ENCODE measurements at regions not wholly inside any gene's neighbourhood (a gene's known extent, or its start where the extent isn't known, plus 50 kb on each side); places are given as distances from the start of the nearest gene placed in this dataset.

DNA sequence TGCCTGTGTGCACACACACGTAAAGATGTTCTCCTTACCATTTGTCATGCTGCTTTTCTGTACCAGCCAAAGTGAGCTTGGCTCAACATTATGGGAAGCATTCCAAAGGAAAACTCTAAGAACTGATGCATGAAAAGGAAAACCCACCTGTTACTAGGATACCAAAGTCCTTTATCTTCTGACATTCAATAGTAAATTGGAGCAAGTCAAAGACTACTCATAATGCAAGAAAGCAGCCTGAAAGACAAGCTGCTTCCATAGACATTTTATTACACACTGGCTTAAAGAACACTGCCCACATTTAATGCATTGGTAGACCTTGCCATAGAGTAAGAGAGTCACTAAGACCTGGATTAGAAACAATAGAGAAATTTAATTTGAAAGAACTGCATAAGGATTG lies 159.0 kb downstream of the LRIG3 start:
- peak; percentile 19 for DNase-seq

DNA sequence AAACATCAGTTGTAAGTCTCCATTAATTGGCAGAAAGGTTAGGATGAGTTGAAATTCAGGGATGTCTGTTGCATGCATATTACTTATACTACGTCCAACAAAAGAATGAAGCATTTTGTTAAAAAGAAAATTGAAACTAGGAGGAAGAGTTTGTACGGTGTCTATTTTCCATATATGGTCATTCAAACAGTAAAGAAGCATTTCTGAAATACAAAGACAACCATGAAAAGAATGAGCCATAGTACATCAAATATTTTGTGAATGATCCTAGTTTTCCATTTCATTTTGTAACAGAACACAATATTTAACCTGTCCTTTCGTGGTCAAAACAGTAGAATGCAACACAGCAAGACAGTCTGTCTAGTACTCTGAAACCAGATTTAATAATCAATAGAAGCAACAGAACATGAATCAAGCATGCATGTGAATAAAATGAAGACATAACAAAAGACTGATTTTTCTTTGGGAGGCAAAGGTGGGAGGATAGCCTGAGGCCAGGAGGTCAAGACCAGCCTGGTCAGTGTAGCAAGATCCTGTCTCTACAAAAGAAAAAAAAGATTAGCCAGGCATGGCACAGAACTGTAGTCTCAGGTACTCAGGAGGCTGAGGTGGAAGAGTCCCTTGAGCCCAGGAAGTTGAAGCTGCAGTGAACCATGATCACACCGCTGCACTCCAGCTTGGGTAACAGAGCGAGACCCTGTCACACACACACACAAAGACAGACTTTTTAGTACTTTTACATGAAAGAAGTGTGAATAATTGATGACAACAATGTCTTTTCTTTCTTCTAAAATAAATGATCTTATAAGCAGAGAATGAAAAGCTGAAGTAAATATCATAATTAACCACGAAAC lies 156.0 kb downstream of the LRIG3 start:
- peak; percentile 73 for DNase-seq

- DNase-seq, result peak; percentile 87
These were observed 155.2 kb downstream of the LRIG3 start for GRCh38 chr12:58765076-58765475.

- peak; percentile 98 for DNase-seq
These were observed 154.4 kb downstream of the LRIG3 start for GRCh38 chr12:58765653-58766512.

GRCh38 chr12:58766513-58766870 lies 153.8 kb downstream of the LRIG3 start:
- no peak for DNase-seq

- peak; percentile 18 for DNase-seq
These were observed 152.8 kb downstream of the LRIG3 start for GRCh38 chr12:58767496-58767895.

GRCh38 chr12:58773986-58774385 lies 146.3 kb downstream of the LRIG3 start:
- no peak for DNase-seq

DNA sequence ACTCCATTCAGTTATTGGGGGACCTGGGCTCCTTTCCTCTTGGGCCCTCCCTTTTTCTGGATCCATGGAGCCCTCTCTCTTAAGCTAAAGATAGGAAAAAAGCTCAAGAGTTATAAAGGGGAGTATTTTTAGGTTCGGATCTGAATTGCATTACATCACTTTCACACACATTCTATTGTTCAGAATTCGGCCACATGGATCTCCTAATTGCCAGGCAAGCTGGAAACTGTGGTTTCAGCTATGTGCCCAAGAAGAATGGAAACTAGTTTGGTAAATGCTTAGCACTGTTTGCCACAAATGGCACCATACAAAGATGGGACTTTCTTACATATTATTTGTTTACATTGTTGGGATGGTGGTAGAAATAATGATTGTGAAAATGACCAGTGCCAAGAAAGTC lies 145.6 kb downstream of the LRIG3 start:
- DNase-seq, result no peak

DNA sequence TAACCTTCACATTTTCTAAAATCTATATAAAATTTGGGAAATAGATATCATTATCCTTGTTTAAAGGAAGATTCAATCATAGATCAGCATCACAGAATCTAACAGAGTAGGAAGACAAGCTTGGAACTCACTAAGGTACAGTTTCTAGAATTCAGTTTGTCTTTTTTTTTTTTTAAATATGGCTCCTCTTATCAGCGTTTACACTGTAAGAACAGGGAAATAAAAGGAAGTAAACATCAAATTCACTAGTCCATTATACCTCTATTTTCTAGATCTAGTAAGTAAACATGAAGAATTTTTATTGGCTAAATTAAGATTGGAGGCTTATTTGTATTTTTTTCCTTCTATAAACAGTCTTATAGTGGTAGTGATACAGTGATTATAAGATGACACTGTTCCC lies 144.9 kb downstream of the LRIG3 start:
- DNase-seq, result no peak

DNA sequence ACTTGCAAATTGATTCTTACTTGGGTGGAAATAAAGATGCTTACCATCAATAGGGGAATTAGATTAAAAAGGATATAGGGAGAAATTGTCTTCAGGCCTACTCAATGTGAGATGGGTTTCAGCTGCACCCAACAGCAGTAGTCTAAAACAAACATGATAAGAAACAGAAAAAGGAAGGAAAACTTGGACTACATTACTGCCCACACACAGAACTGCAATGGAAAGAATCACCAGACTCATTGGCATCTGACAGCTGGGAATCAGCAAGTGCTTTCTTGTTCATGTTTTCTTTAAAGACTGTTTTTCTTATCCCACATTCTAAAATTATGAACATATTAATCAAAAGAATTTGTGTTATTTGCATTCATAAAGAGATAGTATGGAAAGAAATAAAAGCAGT lies 144.2 kb downstream of the LRIG3 start:
- no peak for DNase-seq

GRCh38 chr12:58777815-58778214 lies 142.5 kb downstream of the LRIG3 start:
- DNase-seq, result no peak

- no peak for DNase-seq
These were observed 138.7 kb downstream of the LRIG3 start for GRCh38 chr12:58781609-58782008.

- no peak for DNase-seq
These were observed 133.1 kb downstream of the LRIG3 start for GRCh38 chr12:58787021-58787760.

DNA sequence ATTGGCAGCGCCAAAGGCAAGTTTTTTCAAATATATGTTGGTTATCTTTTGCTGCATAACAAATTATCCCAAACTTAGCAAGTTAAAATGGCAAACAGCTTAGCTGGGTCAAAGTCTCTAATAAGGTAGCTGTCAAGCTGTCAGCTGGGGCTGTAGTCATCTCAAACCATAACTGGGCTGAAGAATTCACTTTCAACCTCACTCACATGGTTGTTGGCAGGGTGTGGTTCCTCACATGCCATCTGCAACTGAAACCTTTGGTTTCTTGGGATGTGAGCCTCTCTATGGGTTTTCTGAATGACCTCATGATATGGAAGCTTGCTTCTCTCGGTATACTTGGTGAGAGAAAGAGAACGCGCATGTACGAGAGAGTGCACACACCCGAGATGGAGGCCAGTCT lies 125.4 kb downstream of the LRIG3 start:
- no peak for DNase-seq

GRCh38 chr12:58795825-58796224 lies 124.5 kb downstream of the LRIG3 start:
- DNase-seq, result no peak

- DNase-seq, result no peak
These were observed 118.3 kb downstream of the LRIG3 start for GRCh38 chr12:58801986-58802385.

GRCh38 chr12:58803908-58804307 lies 116.4 kb downstream of the LRIG3 start:
- peak; percentile 77 for DNase-seq

DNA sequence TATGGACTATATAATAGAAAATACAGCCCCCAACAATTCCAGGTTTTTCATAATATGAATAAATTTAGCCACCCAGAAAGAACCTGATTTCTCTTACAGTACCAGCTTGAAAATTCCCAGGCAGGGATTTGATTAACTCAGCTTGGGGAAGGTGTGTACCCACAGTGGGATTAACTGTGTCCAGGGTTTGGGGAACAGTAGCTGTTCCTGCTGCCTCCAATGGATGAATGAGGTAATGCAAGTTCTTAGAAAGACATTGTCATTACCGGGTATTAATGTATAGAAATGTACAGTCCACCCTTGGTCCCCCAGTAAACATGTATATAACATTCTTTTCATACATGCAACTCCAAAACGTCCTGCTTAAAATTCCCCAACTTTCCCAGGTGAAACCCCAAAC lies 115.6 kb downstream of the LRIG3 start:
- DNase-seq, result peak; percentile 64

- DNase-seq, result no peak
These were observed 111.2 kb downstream of the LRIG3 start for GRCh38 chr12:58809064-58809607.

DNA sequence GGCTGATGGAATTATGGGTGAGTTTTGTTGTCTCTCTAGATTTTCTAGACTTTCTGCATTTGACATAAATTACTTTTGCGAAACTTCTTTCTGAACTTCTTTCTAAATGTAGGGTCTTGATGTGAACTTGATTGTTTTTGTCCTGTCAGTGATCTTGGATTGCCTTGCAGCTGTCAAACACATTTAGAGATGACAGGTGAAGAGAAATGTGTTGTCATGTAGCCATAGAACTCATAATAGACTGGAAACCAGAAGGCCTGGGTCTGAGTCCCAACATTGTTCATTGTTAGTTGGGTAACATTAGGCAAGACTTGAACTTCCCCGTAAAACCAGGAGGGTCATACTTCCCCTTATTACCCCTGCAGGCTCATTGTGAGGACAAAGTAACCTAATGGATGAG lies 109.0 kb downstream of the LRIG3 start:
- peak; percentile 13 for DNase-seq

DNA sequence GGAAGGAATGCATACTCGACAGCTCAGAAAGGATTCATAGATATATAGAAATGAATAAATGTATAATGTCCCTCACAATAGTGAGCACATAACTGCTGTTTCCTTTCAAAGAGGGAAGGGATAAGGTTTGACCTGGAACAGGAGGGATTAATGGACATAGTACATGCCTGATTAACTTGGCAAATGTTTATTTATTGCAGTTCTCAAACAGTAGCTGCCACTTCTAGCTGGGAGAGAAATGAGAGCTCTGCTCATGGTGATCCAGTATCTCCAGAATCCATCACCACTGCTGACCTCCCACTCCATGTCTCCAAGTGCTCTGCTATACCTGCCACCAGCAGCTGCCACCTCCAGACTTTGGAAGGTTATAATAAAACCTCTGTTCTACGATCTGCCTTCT lies 108.1 kb downstream of the LRIG3 start:
- DNase-seq, result peak; percentile 78

- no peak for DNase-seq
These were observed 106.3 kb downstream of the LRIG3 start for GRCh38 chr12:58814036-58814435.

DNA sequence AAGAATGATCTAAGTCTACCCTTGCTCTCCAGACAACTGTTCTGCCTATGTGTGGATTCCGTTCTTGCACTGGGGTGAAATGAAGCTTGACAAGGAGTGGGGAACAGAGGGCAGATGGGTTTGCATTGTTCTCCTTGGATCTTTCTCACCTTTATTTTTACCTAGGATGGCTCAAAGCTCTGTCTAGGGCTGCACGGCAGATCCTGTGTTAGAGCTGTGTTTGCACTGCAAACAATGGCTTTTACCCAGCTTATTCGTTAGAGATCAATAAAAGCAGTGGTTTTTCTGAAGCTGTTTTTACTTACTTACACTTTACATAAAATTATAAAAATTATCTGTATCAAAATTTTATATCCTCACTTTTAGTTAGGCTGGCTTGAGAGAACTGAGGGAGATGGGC lies 105.1 kb downstream of the LRIG3 start:
- DNase-seq, result peak; percentile 42

Data from DMS53 (cell line).